NCI-H82 treated with DMSO at 0.1 percent for 48 hours (cell line): ENCODE measurements at regions not wholly inside any gene's neighbourhood (a gene's known extent, or its start where the extent isn't known, plus 50 kb on each side); places are given as distances from the start of the nearest gene placed in this dataset.

Experiments used
- DNase-seq: peaks from one replicate; lab custom pipeline; 2025; ENCODE audit not compliant: unreplicated experiment; lab: John Stamatoyannopoulos, UW

- no peak for DNase-seq
Measured at GRCh38 chr5:20494706-20495105, 506.7 kb upstream of the CDH18 start.

GRCh38 chr5:20486826-20487225, 498.8 kb upstream of the CDH18 start:
- DNase-seq, result no peak

- no peak for DNase-seq
Measured at GRCh38 chr5:20476016-20476415, 488.0 kb upstream of the CDH18 start.

GRCh38 chr5:20470997-20471396, 483.0 kb upstream of the CDH18 start:
- no peak for DNase-seq

GRCh38 chr5:20469792-20470191, 481.8 kb upstream of the CDH18 start:
- no peak for DNase-seq

GRCh38 chr5:20469390-20469789, 481.4 kb upstream of the CDH18 start:
- no peak for DNase-seq

GRCh38 chr5:20466512-20466911, 478.5 kb upstream of the CDH18 start:
- DNase-seq, result no peak

GRCh38 chr5:20463206-20463605, 475.2 kb upstream of the CDH18 start:
- DNase-seq, result no peak

- no peak for DNase-seq
Measured at GRCh38 chr5:20446121-20446520, 458.1 kb upstream of the CDH18 start.

- DNase-seq, result no peak
Measured at GRCh38 chr5:20445326-20445860, 457.4 kb upstream of the CDH18 start.

GRCh38 chr5:20434786-20435185, 446.8 kb upstream of the CDH18 start:
- no peak for DNase-seq

GRCh38 chr5:20420991-20421595, 433.1 kb upstream of the CDH18 start:
- no peak for DNase-seq
